Medulla oblongata (tissue), 1 donor: ENCODE measurements at regions not wholly inside any gene's neighbourhood (a gene's known extent, or its start where the extent isn't known, plus 50 kb on each side); places are given as distances from the start of the nearest gene placed in this dataset.
A peak's percentile ranks its signal among the peaks of the same experiment; 100 is the strongest.
"Not testable (repeated sequence)": the region's sequence is repeated elsewhere in the genome, so short reads cannot be mapped to it uniquely, and the experiment has no call there.

Source experiments
- DNase-seq: peaks from one replicate; pipeline ENCODE4 v3.0.0-alpha.2; 2015; ENCODE audit errors: extremely low spot score

- no peak for DNase-seq
Observed at GRCh38 chr7:149635561-149636329, 137.6 kb downstream of the ZNF467 start.

- DNase-seq, result no peak
Observed at GRCh38 chr7:149633976-149634945, 136.7 kb upstream of the ZNF746 start.

- DNase-seq, result not testable (repeated sequence)
Observed at GRCh38 chr7:149628361-149629149, 130.9 kb upstream of the ZNF746 start.

GRCh38 chr7:149627911-149628310, 130.3 kb upstream of the ZNF746 start:
- DNase-seq, result no peak

- no peak for DNase-seq
Observed at GRCh38 chr7:149626972-149627371, 129.4 kb upstream of the ZNF746 start.

- DNase-seq, result no peak
Observed at GRCh38 chr7:149625947-149626392, 128.4 kb upstream of the ZNF746 start.

- peak; percentile 63 for DNase-seq
Observed at GRCh38 chr7:149625340-149625946, 127.8 kb upstream of the ZNF746 start.

GRCh38 chr7:149624419-149625339, 127.1 kb upstream of the ZNF746 start:
- DNase-seq, result peak; percentile 91

- DNase-seq, result no peak
Observed at GRCh38 chr7:149624006-149624405, 126.4 kb upstream of the ZNF746 start.

- not testable (repeated sequence) for DNase-seq
Observed at GRCh38 chr7:149623262-149623997, 125.8 kb upstream of the ZNF746 start.

- DNase-seq, result no peak
Observed at GRCh38 chr7:149622444-149623210, 125.0 kb upstream of the ZNF746 start.

- no peak for DNase-seq
Observed at GRCh38 chr7:149621776-149622175, 124.2 kb upstream of the ZNF746 start.

- no peak for DNase-seq
Observed at GRCh38 chr7:149620961-149621360, 123.4 kb upstream of the ZNF746 start.

GRCh38 chr7:149616898-149617297, 119.3 kb upstream of the ZNF746 start:
- no peak for DNase-seq

GRCh38 chr7:149615690-149616270, 118.2 kb upstream of the ZNF746 start:
- DNase-seq, result no peak

- peak; percentile 19 for DNase-seq
Observed at GRCh38 chr7:149610441-149611011, 112.9 kb upstream of the ZNF746 start.

- DNase-seq, result no peak
Observed at GRCh38 chr7:149608168-149608567, 110.6 kb upstream of the ZNF746 start.

- DNase-seq, result no peak
Observed at GRCh38 chr7:149607683-149608082, 110.1 kb upstream of the ZNF746 start.
